ENCODE measurements at regions not wholly inside any gene's neighbourhood (a gene's known extent, or its start where the extent isn't known, plus 50 kb on each side); places are given as distances from the start of the nearest gene placed in this dataset.

DNA sequence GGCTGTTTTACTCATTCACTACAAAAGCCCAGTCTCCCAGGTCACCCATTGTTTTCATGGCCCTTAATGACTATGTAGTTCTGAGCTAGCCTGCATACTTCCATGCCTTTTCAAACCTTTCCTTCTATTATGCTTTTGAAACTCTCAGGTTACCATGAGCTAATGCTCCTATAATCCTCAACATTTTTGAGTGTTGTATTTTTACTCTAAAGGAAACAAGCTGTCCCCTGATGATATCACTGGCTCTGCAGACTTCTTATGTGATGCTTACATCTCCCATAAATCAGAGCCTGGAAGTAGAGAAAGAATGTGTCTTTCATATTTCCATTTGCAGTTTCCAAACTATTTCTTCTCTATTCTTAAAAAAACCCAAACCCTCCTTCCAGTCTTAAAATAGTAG is 159.0 kb upstream of the RAG2 start:
- no peak overlapping the region for H3K4me2 ChIP-seq (ENCODE audit: low read length)
- no peak overlapping the region for H3K9ac ChIP-seq (ENCODE audit: low read length)
- TF ChIP-seq EZH2 (IDR thresholded peaks at IDR 0.05; ENCODE audit: borderline replicate concordance, insufficient read depth, low read length, poor library complexity, severe bottlenecking) (no peak), REST (IDR thresholded peaks at IDR 0.05; ENCODE audit: borderline replicate concordance) (no peak), TAF1 (IDR thresholded peaks at IDR 0.05; ENCODE audit: low read depth) (no peak), EP300 (conservative IDR thresholded peaks at IDR 0.05; ENCODE audit: poor library complexity, severe bottlenecking) (no peak), RAD21 (conservative IDR thresholded peaks at IDR 0.05) (no peak), SMC3 (conservative IDR thresholded peaks at IDR 0.05; ENCODE audit: poor library complexity) (no peak), POLR2AphosphoS5 (IDR thresholded peaks at IDR 0.05) (no peak), CTCF (IDR thresholded peaks at IDR 0.05; ENCODE audit: poor library complexity, severe bottlenecking) (no peak), MXI1 (conservative IDR thresholded peaks at IDR 0.05; ENCODE audit: poor library complexity, severe bottlenecking) (no peak)
- no peaks in the 10 kb centered on the region for H3K9me2 ChIP-seq (ENCODE audit: insufficient read depth, low read length)
- H3K36me3 ChIP-seq (ENCODE audit: insufficient read depth, low read length): no peaks in the 10 kb centered on the region
- no peak overlapping the region for H3K4me3 ChIP-seq (ENCODE audit: low read length)
- no peak overlapping the region for H2AFZ ChIP-seq (ENCODE audit: low read depth, low read length)
- no peaks in the 10 kb centered on the region for H3K27me3 ChIP-seq (ENCODE audit: insufficient read depth, low read depth, low read length)
- H3K79me2 ChIP-seq (replicated peaks; ENCODE audit: insufficient read depth, low read length): no peaks in the 10 kb centered on the region
- H3K9me3 ChIP-seq (ENCODE audit: low read length): no peaks in the 10 kb centered on the region
- no peaks in the 10 kb centered on the region for H3F3A ChIP-seq (ENCODE audit: insufficient read depth, low read length, poor library complexity, severe bottlenecking)
- no peaks in the 10 kb centered on the region for H4K20me1 ChIP-seq (ENCODE audit: insufficient read depth)
- no peak overlapping the region for H3K27ac ChIP-seq (ENCODE audit: low read length)

DNA sequence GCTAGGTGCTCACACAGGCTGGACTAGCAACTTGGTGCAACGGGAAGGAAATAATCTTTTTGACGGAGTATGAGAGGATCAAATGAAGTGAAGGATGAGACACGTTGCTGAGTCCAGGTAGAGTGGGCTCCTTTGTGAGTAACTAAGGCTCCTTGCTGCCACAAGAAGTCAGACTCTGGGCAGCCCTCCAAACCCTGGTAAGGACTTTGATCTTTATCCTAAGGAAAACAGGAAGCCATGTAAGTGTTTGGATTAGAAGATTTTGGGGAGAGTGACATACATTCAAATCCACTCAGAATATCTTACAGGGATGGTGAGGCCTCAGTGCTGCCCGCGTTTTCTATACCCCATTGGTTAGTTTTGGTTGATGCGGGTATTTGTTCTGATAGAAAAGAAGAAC is 155.9 kb upstream of the RAG2 start:
- Histone ChIP-seq H3K4me3 (ENCODE audit: low read length) (no peak overlapping the region), H3F3A (ENCODE audit: insufficient read depth, low read length, poor library complexity, severe bottlenecking) (no peaks in the 10 kb centered on the region)

More for the DNA sequence above, 155.9 kb upstream of the RAG2 start:
- Histone ChIP-seq H3K36me3 (ENCODE audit: insufficient read depth, low read length) (no peaks in the 10 kb centered on the region), H3K27me3 (ENCODE audit: insufficient read depth, low read depth, low read length) (no peaks in the 10 kb centered on the region), H3K9me2 (ENCODE audit: insufficient read depth, low read length) (no peaks in the 10 kb centered on the region), H3K79me2 (replicated peaks; ENCODE audit: insufficient read depth, low read length) (no peaks in the 10 kb centered on the region), H3K27ac (ENCODE audit: low read length) (no peak overlapping the region), H3K9ac (ENCODE audit: low read length) (no peak overlapping the region), H3K9me3 (ENCODE audit: low read length) (no peaks in the 10 kb centered on the region), H3K4me2 (ENCODE audit: low read length) (no peak overlapping the region), H2AFZ (ENCODE audit: low read depth, low read length) (no peak overlapping the region), H4K20me1 (ENCODE audit: insufficient read depth) (no peaks in the 10 kb centered on the region)
- TF ChIP-seq REST (IDR thresholded peaks at IDR 0.05; ENCODE audit: borderline replicate concordance) (no peak), CTCF (IDR thresholded peaks at IDR 0.05; ENCODE audit: poor library complexity, severe bottlenecking) (no peak), MXI1 (conservative IDR thresholded peaks at IDR 0.05; ENCODE audit: poor library complexity, severe bottlenecking) (no peak), SMC3 (conservative IDR thresholded peaks at IDR 0.05; ENCODE audit: poor library complexity) (no peak), EZH2 (IDR thresholded peaks at IDR 0.05; ENCODE audit: borderline replicate concordance, insufficient read depth, low read length, poor library complexity, severe bottlenecking) (no peak), TAF1 (IDR thresholded peaks at IDR 0.05; ENCODE audit: low read depth) (no peak), POLR2AphosphoS5 (IDR thresholded peaks at IDR 0.05) (no peak), EP300 (conservative IDR thresholded peaks at IDR 0.05; ENCODE audit: poor library complexity, severe bottlenecking) (no peak), RAD21 (conservative IDR thresholded peaks at IDR 0.05) (no peak)
